H9 (cell line): ENCODE measurements at regions not wholly inside any gene's neighbourhood (a gene's known extent, or its start where the extent isn't known, plus 50 kb on each side); places are given as distances from the start of the nearest gene placed in this dataset.
A peak's percentile ranks its signal among the peaks of the same experiment; 100 is the strongest.

ENCODE experiments used
- DNase-seq: peaks from one replicate; pipeline ENCODE4 v3.0.0-alpha.2; 2017
- H2AFZ ChIP-seq: one replicate; pipeline ENCODE4 v1.6.1; 2013; ENCODE audit warnings: mild to moderate bottlenecking, low read length, control low read depth, moderate library complexity
- H2AK5ac ChIP-seq: 2 replicates; pipeline ENCODE4 v1.6.1; 2013; ENCODE audit warnings: low read length, control low read depth, mixed read lengths; ENCODE audit not compliant: insufficient read length
- H2BK120ac ChIP-seq: one replicate; pipeline ENCODE4 v1.6.1; 2013; ENCODE audit warnings: low read depth, mild to moderate bottlenecking, low read length, control low read depth, inconsistent platforms; ENCODE audit not compliant: poor library complexity, severe bottlenecking
- H2BK12ac ChIP-seq: 2 replicates; pipeline ENCODE4 v1.6.1; 2013; ENCODE audit warnings: low read length, control low read depth, mixed read lengths, low read depth; ENCODE audit not compliant: insufficient read length
- H2BK15ac ChIP-seq: 2 replicates; pipeline ENCODE4 v1.6.1; 2013; ENCODE audit warnings: low read depth, low read length, control low read depth
- H2BK20ac ChIP-seq: one replicate; pipeline ENCODE4 v1.6.1; 2013; ENCODE audit warnings: low read depth, mild to moderate bottlenecking, low read length, control low read depth, inconsistent platforms; ENCODE audit not compliant: poor library complexity, severe bottlenecking
- H2BK5ac ChIP-seq: 2 replicates; pipeline ENCODE4 v1.6.1; 2013; ENCODE audit warnings: low read length, control low read depth, mixed read lengths; ENCODE audit not compliant: insufficient read length
- H3K14ac ChIP-seq: 2 replicates; pipeline ENCODE4 v1.6.1; 2013; ENCODE audit warnings: low read length, control low read depth; ENCODE audit not compliant: insufficient read depth
- H3K18ac ChIP-seq: 2 replicates; pipeline ENCODE4 v1.6.1; 2013; ENCODE audit warnings: low read depth, mild to moderate bottlenecking, mixed read lengths, low read length, control low read depth; ENCODE audit not compliant: insufficient read length
- H3K23ac ChIP-seq: 2 replicates; pipeline ENCODE4 v1.6.1; 2013; ENCODE audit warnings: low read length, control low read depth, mixed read lengths, low read depth; ENCODE audit not compliant: insufficient read length
- H3K23me2 ChIP-seq: 2 replicates; pipeline ENCODE4 v1.6.1; 2013; ENCODE audit warnings: low read depth, mild to moderate bottlenecking, mixed read lengths, low read length, control low read depth; ENCODE audit not compliant: insufficient read length, poor library complexity, severe bottlenecking
- H3K27ac ChIP-seq: 2 replicates; pipeline ENCODE4 v1.5.1; 2013; ENCODE audit warnings: low read length, control low read depth, mixed read lengths, low read depth; ENCODE audit not compliant: insufficient read length
- H3K27me3 ChIP-seq: 2 replicates; pipeline ENCODE4 v1.6.1; 2013; ENCODE audit warnings: low read length, control low read depth, inconsistent platforms; ENCODE audit not compliant: insufficient read depth
- H3K4ac ChIP-seq: 2 replicates; pipeline ENCODE4 v1.6.1; 2013; ENCODE audit warnings: low read depth, mild to moderate bottlenecking, control low read depth, inconsistent platforms, low read length, moderate library complexity
- H3K4me1 ChIP-seq: 2 replicates; pipeline ENCODE4 v1.6.1; 2013; ENCODE audit warnings: low read length, control low read depth, inconsistent platforms; ENCODE audit not compliant: insufficient read depth
- H3K4me2 ChIP-seq: 2 replicates; pipeline ENCODE4 v1.6.1; 2013; ENCODE audit warnings: low read length, control low read depth, mixed read lengths; ENCODE audit not compliant: insufficient read length, insufficient read depth
- H3K56ac ChIP-seq: 2 replicates; pipeline ENCODE4 v1.6.1; 2013; ENCODE audit warnings: low read depth, mild to moderate bottlenecking, mixed read lengths, low read length, control low read depth; ENCODE audit not compliant: insufficient read length
- H3K79me1 ChIP-seq: 2 replicates; pipeline ENCODE4 v1.6.1; 2013; ENCODE audit warnings: low read depth, mild to moderate bottlenecking, moderate library complexity, low read length, control low read depth, inconsistent platforms; ENCODE audit not compliant: insufficient read depth, poor library complexity, severe bottlenecking
- H3K79me2 ChIP-seq: 2 replicates; pipeline ENCODE4 v1.6.1; 2013; ENCODE audit warnings: low read length, control low read depth, inconsistent platforms; ENCODE audit not compliant: insufficient read depth
- H3K9ac ChIP-seq: 2 replicates; pipeline ENCODE4 v1.6.1; 2013; ENCODE audit warnings: low read length, control low read depth, mixed read lengths; ENCODE audit not compliant: insufficient read length; ENCODE audit errors: extremely low read depth
- H3K9me3 ChIP-seq: one replicate; pipeline ENCODE4 v1.6.1; 2013; ENCODE audit warnings: low read depth, low read length, inconsistent platforms; ENCODE audit not compliant: control insufficient read depth
- H3T11ph ChIP-seq: one replicate; pipeline ENCODE4 v1.6.1; 2013; ENCODE audit warnings: mild to moderate bottlenecking, low read length, control low read depth, inconsistent platforms
- H4K20me1 ChIP-seq: one replicate; pipeline ENCODE4 v1.6.1; 2013; ENCODE audit not compliant: control insufficient read depth, insufficient read length, insufficient read depth
- H4K5ac ChIP-seq: 2 replicates; pipeline ENCODE4 v1.6.1; 2013; ENCODE audit warnings: low read depth, mild to moderate bottlenecking, mixed read lengths, low read length, control low read depth; ENCODE audit not compliant: insufficient read length
- H4K8ac ChIP-seq: replicated peaks from 2 replicates; pipeline ENCODE4 v1.6.1; 2013; ENCODE audit warnings: low read length, control low read depth, mixed read lengths, low read depth; ENCODE audit not compliant: insufficient read length
- H4K91ac ChIP-seq: 2 replicates; pipeline ENCODE4 v1.6.1; 2013; ENCODE audit warnings: low read depth, mild to moderate bottlenecking, moderate library complexity, mixed read lengths, low read length, control low read depth; ENCODE audit not compliant: insufficient read length
- H3K27ac Mint-ChIP-seq, 3 experiments: 2 replicates in 2 of 3; 3 replicates in 1 of 3; pipeline ENCODE4 v1.8.0; 2020 to 2021; ENCODE audit warnings: mixed read lengths in 3 of 3, mild to moderate bottlenecking in 1 of 3, moderate library complexity in 1 of 3
- H3K27me3 Mint-ChIP-seq: 2 replicates; pipeline ENCODE4 v1.8.0; 2021; ENCODE audit warnings: low read depth, mild to moderate bottlenecking, moderate library complexity, mixed read lengths
- H3K36me3 Mint-ChIP-seq, 3 experiments: 2 replicates in 2 of 3; 3 replicates in 1 of 3; pipeline ENCODE4 v1.8.0; 2020 to 2021; ENCODE audit warnings: low read depth in 3 of 3, mixed read lengths in 3 of 3; ENCODE audit not compliant: insufficient read depth in 1 of 3
- H3K4me1 Mint-ChIP-seq, 2 experiments: 2 replicates each; pipeline ENCODE4 v1.8.0; 2020; ENCODE audit warnings: mixed read lengths in 2 of 2
- H3K4me3 Mint-ChIP-seq, 2 experiments: 2 replicates in 1 of 2; 3 replicates in 1 of 2; pipeline ENCODE4 v1.8.0; 2020 to 2021; ENCODE audit warnings: mild to moderate bottlenecking in 2 of 2, mixed read lengths in 2 of 2, moderate library complexity in 1 of 2
- H3K9me3 Mint-ChIP-seq, 2 experiments: 2 replicates in 1 of 2; 3 replicates in 1 of 2; pipeline ENCODE4 v1.8.0; 2020; ENCODE audit warnings: mild to moderate bottlenecking in 2 of 2, mixed read lengths in 2 of 2, moderate library complexity in 1 of 2
- WGBS: extraction: QIAGEN DNeasy Blood & Tissue Kit; methylation state at CpG from one replicate; pipeline ENCODE4 v1.1.7; 2013; ENCODE audit warnings: missing lambda C conversion rate, low lambda C conversion rate, mixed read lengths; ENCODE audit not compliant: insufficient read length; ENCODE audit errors: extremely low coverage; 5-methylcytosine and 5-hydroxymethylcytosine counted together
- TF ChIP-seq, protein P1 (sequence below): fragments of 200-600 bp; sonication (generic); conservative IDR thresholded peaks from 3 replicates; pipeline ENCODE4 v1.8.0; 2021; ENCODE audit warnings: antibody characterized with exemption, mild to moderate bottlenecking

DNA sequence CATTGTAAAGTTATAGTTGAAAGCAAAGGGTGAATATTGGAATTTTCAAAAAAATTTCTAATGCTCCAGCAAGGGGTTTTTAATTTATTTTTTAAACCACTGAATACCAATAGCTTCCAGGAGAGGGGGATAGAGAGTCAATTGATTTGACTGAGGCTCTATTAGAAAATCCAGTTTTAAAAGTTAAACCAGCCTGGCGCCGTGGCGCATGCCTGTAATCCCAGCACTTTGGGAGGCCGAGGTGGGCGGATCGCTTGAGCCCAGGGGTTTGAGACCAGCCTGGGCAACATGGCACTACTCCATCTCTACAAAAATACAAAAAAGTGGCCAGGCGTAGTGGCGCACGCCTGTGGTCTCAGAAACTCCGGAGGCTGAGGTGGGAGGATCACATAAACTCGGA, 150.1 kb downstream of the SLC38A4 start:
- Histone ChIP-seq H3K18ac (no peak overlapping the region), H3T11ph (no peak overlapping the region), H2BK120ac (no peak overlapping the region), H3K9ac (no peak overlapping the region), H3K4me1 (peaks cover 7% of the 10 kb centered on the region; the same call in 1 of the 2 replicates), H3K23me2 (no peaks in the 10 kb centered on the region), H2BK15ac (no peak overlapping the region), H3K27ac (no peak overlapping the region), H2AFZ (no peak overlapping the region), H4K91ac (no peak overlapping the region), H3K79me1 (no peaks in the 10 kb centered on the region), H4K5ac (no peak overlapping the region), H3K9me3 (no peaks in the 10 kb centered on the region), H2BK20ac (no peak overlapping the region), H3K4me2 (no peak overlapping the region), H3K4ac (no peak overlapping the region), H4K8ac (no peak overlapping the region), H3K23ac (no peak overlapping the region), H3K27me3 (no peaks in the 10 kb centered on the region), H3K14ac (no peak overlapping the region), H4K20me1 (no peaks in the 10 kb centered on the region), H2BK5ac (no peak overlapping the region), H3K56ac (no peak overlapping the region), H3K79me2 (no peaks in the 10 kb centered on the region), H2AK5ac (no peak overlapping the region), H2BK12ac (no peak overlapping the region)
- Mint-ChIP-seq H3K36me3 (peaks cover 8 to 11% (median 8%) of the 10 kb centered on the region in 3 experiments; a peak in 6 of 7 replicates), H3K4me3 (no peak overlapping the region), H3K9me3 (peaks cover 0 to 10% of the 10 kb centered on the region in 2 experiments; a peak in 3 of 5 replicates), H3K27me3 (no peaks in the 10 kb centered on the region), H3K27ac (peak overlapping the region in 2 of 3 experiments; percentile 45 to 57; a peak in 1 of 7 replicates), H3K4me1 (peaks cover 28 to 42% of the 10 kb centered on the region in 2 experiments)
- no CpG with 5 or more reads among the region's 11 CpGs for WGBS
- TF ChIP-seq, protein P1, sequence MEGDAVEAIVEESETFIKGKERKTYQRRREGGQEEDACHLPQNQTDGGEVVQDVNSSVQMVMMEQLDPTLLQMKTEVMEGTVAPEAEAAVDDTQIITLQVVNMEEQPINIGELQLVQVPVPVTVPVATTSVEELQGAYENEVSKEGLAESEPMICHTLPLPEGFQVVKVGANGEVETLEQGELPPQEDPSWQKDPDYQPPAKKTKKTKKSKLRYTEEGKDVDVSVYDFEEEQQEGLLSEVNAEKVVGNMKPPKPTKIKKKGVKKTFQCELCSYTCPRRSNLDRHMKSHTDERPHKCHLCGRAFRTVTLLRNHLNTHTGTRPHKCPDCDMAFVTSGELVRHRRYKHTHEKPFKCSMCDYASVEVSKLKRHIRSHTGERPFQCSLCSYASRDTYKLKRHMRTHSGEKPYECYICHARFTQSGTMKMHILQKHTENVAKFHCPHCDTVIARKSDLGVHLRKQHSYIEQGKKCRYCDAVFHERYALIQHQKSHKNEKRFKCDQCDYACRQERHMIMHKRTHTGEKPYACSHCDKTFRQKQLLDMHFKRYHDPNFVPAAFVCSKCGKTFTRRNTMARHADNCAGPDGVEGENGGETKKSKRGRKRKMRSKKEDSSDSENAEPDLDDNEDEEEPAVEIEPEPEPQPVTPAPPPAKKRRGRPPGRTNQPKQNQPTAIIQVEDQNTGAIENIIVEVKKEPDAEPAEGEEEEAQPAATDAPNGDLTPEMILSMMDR = peak; percentile 78
- DNase-seq = no peak
